Stimulated activated CD8-positive, alpha-beta memory T cell treated with anti-CD3 and anti-CD28 coated beads, Interleukin-12 subunit alpha, Interleukin-12 subunit beta, amount 100 ng/mL, for 4 hours (primary cell): ENCODE measurements at regions not wholly inside any gene's neighbourhood (a gene's known extent, or its start where the extent isn't known, plus 50 kb on each side); places are given as distances from the start of the nearest gene placed in this dataset.

ENCODE experiments used
- DNase-seq: peaks from one replicate; pipeline ENCODE4 v3.0.0-alpha.2; 2020; ENCODE audit warnings: low read depth

DNA sequence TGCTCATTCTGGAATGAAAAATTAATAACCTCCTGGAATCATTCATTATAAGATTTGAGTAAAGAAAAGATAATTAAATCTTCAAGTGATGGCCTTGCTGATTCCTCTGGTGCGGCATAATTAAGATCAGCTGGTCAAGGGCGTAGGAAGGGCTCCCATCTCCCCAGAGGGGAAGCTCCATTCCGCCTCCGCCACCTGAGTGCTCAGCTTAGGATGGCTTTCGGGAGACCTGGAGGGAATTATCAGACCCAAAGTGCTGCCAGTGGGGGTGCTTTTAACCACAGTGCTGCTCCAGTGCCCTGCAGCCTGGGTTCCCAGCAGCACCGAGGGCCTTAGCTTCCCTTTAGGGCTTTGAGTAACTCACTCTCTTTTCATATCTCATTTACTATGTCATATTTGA is 556.6 kb upstream of the RGMA start:
- DNase-seq = no peak

DNA sequence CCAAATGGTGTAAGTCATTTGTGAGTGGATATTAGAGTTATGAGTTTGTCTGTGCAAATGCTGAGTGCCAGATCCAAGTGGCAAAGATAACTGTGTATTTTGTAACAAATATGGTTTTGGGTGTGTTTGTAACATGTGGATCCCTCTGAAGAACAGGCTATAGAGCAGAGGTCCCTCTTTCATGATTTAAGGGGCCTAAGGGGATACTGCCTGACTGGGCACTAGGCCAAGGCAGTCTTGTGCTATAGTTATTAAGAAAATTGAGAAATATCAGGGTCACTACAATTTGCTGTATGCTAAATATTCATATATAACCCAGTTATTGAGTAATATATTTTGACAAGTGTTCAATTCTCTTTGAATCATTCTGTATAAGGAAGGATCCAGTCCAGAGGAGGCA is 555.6 kb upstream of the RGMA start:
- DNase-seq = no peak

DNA sequence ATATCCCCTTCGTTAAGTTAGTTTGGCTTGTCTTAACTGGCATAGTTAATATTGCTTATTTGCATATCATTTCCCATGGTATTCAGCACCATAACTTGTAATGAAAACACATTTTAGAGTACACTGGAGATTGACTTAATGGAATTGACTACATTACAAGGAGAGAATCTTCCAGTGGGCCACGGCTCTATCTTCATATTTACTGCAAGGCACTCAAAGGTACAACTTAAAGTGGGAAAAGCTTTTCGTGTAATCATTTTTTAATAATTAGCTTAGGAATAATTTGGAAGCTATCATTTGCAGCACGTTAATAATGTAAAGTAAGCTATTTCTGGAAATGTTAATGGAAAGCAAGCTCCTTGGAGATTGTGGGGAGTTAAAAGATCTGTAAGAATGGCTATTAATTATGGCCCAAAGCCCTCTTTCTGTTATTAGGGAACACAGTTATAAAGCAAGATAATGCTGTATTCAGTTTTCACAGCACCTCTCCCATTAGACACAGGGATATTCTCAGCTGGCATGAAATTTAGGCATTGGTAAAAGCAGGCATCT is 551.5 kb upstream of the RGMA start:
- DNase-seq = no peak

DNA sequence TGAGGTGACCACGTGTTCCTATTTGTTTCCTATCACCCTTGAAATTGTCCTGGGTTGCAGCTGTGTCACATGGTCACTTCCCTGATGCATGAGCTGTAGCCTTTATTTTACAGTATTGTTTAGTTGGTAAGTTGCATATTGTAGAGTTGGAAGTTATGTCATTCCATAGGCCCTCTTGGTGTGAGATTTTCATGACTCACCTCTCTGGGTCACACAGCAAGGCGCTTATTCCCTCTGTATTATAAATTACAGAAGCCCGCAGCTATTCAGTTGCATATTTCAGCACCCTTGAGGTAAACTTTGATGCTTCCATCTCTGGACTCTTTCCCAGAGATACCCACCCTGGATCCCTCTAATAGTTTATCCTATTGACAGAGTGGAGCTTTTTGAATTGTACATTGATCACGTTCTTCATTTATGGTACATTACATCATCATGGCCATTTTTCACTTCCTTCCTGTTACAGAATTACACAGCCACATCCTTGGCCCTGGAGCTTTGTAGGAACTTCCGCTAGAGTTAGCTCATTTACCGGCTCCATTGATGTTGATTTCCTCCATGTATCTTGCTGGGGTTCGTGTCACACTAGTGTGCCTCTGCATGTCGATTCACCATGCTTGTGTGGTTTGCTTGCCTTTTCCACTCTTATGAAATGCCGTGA is 543.1 kb upstream of the RGMA start:
- DNase-seq = no peak

DNA sequence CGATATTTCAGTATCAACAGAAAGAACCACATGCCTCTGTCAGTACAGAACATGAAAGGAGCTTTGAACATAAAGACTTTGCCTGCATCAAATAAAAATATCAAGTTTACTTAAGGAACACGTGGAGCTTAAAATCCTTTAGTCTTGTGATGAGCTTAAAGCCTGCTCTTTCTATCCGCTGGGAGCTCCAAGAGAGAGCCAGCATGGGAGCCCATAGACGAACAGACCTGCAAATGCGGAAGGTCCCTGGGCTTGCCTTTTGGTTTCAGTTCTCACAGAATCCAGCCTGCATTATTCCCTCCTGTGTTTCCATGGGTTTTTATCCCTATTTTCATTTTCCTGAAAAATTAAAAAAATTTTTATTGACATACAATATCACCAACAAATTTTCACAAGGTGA is 530.6 kb upstream of the RGMA start:
- no peak for DNase-seq

DNA sequence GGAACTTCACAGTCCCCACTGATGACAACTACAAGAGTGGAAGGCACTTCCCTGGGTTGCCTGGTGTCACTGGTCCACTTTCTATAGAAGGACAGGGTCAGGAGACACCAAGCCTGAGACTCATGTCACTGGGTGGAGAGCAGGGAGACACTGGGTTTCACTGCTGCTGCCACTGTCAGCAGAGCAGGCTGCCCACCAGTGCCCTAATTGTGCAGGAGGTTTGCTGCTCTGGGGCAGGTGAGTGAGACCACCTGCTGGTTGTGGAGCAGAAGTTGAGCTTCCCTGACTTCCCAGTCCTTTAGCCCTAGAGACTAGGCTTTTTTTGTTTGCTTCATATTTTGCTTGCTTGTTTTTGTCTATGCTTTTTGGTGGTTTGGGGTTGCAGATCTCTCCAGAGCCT is 528.4 kb upstream of the RGMA start:
- no peak for DNase-seq

DNA sequence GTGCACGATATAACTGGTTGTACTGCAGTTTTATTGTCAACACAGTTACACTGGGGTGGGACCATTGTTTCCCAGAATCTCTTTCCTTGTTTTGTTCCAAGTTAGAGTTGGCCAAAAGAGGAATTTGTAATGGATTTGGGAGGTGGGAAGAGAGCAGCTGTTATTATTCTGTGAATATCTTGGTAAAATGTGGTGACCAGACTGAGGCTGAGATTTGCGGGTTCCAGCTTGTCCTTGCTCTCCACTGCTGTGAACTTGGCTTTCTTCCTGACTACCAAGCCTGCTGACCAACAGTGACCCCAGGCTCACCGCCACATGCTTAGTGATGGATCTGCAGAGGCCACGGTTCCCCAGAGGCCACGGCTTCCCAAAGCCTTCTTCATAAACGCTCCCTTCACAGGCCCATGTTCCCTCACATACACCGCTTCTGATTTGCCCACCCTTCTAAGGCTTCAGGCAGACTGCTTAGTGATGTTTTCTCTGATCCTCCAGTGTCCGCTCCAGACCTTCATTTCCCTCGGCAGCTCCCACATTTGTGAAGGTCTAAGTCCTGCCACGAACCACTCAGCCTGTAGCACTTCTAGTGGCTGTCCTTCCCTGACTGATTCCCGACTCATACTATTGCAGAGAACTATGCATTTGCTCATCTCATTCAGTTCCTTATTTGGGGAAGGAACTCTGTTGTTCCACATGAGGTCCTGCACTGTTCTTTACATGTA is 525.5 kb upstream of the RGMA start:
- no peak for DNase-seq

DNA sequence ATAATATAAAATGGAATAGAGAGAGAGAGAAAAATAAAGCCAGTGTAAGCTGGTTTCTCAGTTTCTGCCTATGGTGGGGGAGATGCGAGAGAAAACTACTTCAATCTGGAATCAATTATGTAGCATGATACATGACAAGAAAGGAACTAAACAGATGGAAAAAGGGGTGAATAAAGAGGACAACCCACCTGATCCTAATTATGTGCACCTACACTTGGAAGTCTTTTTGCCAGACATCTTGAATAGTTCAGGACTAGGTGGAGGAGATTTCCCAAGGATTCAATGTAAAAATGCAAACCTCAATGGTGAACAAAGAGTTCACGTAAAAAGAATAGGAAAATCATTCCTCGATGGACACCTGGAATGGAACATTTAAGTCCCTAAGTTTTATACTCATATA is 524.4 kb upstream of the RGMA start:
- DNase-seq = no peak

DNA sequence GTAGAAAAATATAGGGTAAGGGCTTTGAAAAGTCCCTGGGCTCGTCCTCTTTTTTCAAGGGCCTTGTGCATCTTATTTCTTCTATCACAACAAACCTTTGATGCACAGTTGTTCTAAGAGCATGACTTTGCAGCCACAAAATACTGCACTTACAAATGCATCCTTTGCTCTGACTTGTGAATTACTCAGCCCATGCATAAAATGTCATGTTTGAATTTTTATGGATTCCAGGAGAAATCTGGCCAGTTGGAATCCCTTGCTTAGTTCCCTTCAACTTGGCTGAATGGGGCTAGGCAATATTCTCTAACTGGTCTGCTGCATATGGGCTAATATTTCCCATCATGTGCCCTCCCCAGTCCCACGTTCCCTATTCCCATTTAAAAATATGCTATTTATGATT is 523.9 kb upstream of the RGMA start:
- no peak for DNase-seq

DNA sequence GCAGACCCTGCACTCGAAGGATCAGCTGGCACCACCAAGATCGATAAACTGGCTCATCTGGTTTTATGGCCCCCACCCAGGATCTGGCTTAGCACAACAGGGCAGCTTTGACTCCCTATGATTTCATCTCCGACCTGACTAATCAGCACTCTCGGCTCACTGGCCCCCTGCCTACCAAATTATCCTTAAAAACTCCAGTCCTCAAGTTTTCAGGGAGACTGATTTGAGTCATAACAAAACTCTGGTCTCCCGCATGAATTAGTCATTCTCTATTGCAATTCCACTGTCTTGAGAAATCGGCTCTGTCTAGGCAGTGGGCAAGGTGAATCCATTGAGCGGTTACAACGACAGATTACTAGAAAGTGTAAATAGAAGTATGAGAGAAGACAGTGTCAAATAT is 521.9 kb upstream of the RGMA start:
- no peak for DNase-seq

DNA sequence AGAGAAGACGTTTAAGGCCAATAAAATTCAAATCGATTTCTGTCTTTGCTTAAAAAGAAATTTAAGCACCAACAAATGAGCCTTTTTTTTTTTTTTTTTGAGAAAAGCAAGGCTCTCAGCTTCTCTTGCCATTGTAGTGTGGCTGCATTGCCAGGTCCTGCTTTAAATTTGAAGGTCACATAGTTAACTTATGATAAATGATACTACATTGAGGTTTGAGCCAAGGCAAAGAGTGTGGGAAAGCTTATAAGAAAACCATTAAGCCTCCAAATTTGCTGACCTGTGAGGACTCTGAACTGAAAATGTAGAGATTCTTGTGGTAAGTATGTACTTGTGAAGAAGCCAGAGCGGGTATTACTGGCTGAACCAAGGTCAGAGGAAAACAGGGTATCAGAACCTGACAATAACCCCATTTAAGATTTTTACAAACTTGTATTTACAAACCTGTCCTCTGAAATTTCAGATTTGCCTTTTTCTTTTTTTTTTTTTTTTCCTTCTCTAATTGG is 519.7 kb upstream of the RGMA start:
- no peak for DNase-seq

DNA sequence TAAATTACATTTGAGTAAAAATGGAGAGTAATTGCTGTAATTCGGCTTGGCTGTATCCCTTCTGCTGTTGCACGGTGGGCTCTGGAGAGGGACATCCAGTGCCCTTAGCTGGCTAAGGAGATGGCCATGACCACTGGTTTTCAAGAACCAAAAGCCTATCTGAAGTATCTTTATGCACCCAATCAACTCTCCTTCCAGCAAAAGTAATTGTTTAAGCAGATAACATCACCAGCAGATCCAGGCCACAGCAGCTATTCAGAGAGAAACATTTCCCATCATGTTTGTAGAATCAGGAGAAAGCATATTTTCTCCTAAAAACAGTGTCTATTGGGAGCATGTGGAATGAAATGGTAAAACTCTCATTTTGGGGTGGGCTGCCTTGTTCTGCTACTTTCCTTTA is 514.5 kb upstream of the RGMA start:
- no peak for DNase-seq

DNA sequence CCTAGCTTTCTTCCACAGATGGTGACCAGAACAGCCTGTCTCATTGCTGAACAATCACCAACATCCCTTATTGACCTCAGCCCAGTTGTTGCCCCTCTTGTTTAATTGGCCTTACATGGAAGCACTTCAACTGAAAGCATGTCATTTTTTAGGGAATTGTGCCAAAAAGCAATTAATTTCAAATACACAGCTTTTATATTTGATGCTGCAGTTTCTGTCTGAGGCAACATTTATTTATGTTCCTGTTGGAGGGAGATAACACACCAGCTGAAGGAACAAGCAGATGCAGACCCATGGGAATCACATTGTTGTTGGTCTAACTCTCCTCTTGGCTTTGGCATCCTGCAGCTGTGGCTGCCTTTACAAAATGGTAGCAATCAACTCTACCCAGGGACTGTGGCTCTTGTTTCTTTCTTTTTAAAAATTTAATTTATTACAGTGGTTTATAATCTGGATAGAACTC is 498.1 kb upstream of the RGMA start:
- DNase-seq = no peak

DNA sequence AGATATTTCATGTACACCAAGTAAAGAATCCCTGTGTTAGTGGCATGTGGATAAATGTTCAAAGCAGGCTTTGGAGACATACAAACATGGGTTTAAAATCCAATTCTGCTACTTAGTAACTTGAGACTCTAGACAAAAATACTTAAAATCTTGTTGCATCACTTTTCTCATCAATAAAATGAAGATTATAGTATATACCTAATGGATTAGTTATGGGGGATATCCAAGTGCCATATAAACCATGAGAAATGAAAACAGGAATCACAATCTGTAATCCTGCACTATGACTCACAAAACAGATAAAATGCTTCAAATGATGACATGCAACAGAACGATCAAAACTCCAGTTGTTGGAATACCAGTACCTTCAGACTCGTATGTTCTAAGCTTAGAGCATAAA is 496.0 kb upstream of the RGMA start:
- DNase-seq = no peak

DNA sequence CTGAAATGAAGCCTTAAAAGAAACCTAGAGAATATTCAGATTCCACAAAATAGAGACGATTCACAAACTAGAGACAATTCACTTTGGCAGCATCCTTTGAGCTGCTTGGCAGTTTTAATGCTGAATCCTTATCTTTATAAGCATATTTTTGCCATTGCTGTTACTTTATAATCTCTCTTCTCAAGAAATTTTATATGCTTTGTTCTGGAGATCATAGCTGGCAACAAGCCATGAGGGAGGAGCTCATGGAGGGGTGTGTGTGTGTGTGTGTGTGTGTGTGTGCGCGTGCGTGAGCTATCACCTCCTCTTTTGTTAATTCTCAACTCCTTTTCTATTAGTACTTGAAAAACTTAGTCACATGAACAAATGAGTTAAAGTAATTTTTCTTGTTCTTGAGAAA is 495.0 kb upstream of the RGMA start:
- DNase-seq = no peak

DNA sequence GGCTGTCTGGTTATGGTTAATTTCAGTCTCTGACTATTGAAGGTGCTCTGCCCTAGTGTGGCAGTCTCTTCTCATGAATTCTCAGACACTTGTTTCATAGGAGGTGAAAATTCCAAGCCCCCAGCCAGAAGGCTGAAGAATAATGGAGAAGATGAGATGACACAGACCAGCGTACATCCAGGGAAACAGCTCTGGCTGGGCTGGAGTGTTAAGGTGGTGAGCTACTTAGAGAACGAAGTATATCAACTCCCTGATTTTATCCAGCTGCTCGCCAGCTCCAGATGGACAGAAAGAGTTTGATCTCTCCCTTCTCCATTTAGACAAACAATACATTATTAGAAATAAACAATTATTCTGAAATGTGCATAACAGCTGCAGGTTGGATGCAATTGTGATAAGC is 494.5 kb upstream of the RGMA start:
- DNase-seq = no peak

DNA sequence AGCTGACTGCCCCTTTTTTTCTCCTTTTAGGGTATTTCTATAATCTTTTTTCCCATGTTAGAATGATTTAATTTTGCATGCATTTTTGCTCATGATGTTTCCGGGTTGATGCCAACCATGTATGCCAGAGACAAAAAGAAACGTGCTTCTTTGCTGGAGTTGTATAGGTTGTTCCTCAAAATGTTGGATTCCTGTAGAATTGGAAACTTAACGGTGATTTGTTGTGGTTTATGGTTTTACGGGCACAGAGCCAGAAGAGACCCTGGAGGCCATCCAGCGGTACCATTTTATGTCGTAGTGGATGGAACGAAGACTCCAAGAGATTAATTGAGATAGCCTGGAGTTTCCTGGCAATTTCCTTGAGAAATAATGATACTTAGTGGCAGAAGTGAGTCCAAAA is 481.5 kb upstream of the RGMA start:
- no peak for DNase-seq

DNA sequence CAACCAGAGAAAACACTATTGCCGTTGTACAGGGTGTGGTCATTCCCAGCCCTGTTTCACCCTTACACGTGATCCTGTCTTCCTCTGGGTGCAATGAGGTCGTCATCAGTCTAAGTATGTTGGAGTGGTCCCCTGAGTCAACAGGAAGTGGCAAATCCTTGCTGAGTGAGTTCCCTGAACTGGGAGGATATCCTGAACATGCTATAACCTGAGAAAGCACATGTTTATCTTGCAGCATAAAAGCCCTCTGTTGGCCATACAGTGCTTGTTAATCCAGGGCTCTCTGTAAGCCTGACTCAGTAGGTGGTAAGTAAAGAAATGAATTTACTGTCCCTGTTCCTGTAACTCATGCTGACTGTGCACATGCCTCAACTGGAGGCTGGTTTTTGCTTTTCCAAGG is 477.8 kb upstream of the RGMA start:
- DNase-seq = no peak

DNA sequence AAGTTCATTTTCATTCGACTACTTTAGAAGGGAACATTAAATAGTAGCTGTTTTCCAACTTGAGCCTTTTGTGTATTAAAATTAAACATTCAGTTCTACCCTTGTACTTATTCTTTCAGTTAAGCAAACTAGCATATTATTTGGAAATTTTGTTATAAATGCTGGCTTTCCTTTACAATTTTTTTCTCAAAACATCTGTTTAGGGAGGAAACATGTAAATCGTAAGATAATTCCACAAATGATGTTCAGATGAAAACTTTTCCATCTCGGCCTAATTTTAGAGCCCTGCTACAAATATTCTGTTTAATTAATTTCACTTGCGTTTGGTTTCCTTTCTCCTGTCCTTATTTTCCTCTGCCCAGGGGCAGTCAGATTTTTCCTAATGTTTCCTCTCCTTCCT is 476.2 kb upstream of the RGMA start:
- no peak for DNase-seq

DNA sequence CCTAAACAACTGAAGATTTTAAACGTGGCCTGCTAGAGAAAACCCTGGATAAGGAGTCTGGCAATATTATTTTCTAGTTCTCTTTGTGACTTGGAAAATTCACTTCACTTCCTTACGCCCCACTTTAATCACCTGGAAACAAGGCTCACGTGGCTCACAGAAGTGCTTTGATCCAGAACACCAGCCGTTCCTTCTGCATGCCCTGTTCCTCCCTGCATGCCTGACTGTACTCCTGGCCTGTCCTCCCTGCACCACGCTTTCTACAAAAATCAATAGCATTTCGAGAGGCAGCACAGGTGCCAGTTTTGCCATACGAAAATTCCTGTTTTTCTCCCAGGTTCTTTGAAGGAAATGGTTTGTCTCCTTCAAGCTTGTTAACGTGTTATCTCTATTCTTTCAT is 474.2 kb upstream of the RGMA start:
- no peak for DNase-seq

DNA sequence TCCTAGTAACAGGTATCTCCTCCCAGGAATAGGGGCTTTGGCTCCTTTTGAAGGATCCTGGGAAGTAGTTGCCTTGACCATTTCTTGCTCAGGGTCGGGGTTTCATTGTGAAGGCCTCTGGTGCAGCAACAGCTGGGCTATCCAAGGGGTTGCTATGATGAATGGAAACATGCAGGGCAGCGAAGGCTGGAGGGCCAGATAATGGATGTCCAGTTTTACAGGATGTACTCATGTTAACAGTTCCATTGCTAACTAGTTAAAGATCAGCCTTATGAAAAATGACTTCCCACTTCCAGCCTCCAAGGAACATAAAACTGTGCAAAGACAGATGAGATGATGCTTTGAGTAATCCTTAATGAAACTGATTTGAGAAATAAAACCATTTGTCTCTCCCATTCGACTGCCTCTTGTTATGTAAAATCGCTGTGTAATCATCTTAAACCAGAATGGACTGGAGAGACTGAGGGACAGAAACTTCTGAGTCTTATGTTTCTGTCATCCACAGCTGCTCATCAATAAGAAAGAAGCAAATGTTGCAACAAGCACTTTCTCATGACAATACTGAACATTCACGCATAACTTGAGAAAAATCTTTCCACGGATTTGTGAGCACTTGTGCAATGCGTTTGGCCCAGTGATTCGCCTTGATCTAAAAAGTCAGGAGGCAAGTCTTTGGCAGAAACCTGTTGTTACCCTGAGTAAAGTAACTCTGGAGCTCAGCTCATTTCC is 473.5 kb upstream of the RGMA start:
- no peak for DNase-seq

DNA sequence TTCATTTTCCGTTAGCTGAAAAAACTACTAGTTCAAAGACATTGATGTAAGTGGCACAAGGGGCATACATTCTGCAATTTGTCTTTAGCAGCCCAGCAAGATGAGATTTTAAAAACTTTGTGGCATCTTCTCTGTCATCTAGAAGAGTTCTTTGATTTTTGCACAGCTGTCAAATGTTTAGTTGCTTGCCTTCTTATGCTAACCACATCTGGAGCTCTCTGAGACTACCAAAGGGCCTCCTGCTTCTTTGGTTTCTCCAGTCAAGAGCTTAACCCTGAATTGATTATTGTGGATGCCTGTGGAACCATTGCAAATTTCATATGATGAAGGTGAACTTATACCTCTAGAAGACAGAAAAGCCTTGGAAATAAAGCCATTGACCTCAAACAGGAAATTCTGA is 468.7 kb upstream of the RGMA start:
- DNase-seq = no peak
